ENCODE measurements at regions not wholly inside any gene's neighbourhood (a gene's known extent, or its start where the extent isn't known, plus 50 kb on each side); places are given as distances from the start of the nearest gene placed in this dataset.

- no peak for TF ChIP-seq CTCF (IDR thresholded peaks at IDR 0.05; ENCODE audit: insufficient read depth, missing control alignments)
- FAIRE-seq (peak; percentile 35), DNase-seq (ENCODE audit: insufficient read length, low spot score) (no peak)
Observed at GRCh38 chrX:87338510-87338909, 179.1 kb upstream of the KLHL4 start.

GRCh38 chrX:87370865-87371264 is 146.7 kb upstream of the KLHL4 start:
- DNase-seq (ENCODE audit: insufficient read length, low spot score), result no peak
- FAIRE-seq, result no peak
- TF ChIP-seq CTCF (IDR thresholded peaks at IDR 0.05; ENCODE audit: insufficient read depth, missing control alignments), result no peak

- DNase-seq (ENCODE audit: insufficient read length, low spot score) (no peak), FAIRE-seq (no peak)
- TF ChIP-seq CTCF (IDR thresholded peaks at IDR 0.05; ENCODE audit: insufficient read depth, missing control alignments), result no peak
Observed at GRCh38 chrX:87374324-87374723, 143.3 kb upstream of the KLHL4 start.

- no peak for TF ChIP-seq CTCF (IDR thresholded peaks at IDR 0.05; ENCODE audit: insufficient read depth, missing control alignments)
- DNase-seq (ENCODE audit: insufficient read length, low spot score) (no peak), FAIRE-seq (no peak)
Observed at GRCh38 chrX:87376896-87377295, 140.7 kb upstream of the KLHL4 start.

GRCh38 chrX:87388381-87388780 is 129.2 kb upstream of the KLHL4 start:
- FAIRE-seq (no peak), DNase-seq (ENCODE audit: insufficient read length, low spot score) (no peak)
- no peak for TF ChIP-seq CTCF (IDR thresholded peaks at IDR 0.05; ENCODE audit: insufficient read depth, missing control alignments)

GRCh38 chrX:87391742-87392141 is 125.9 kb upstream of the KLHL4 start:
- no peak for DNase-seq (ENCODE audit: insufficient read length, low spot score)
- FAIRE-seq, result no peak
- no peak for TF ChIP-seq CTCF (IDR thresholded peaks at IDR 0.05; ENCODE audit: insufficient read depth, missing control alignments)

GRCh38 chrX:87392369-87392768 is 125.2 kb upstream of the KLHL4 start:
- no peak for TF ChIP-seq CTCF (IDR thresholded peaks at IDR 0.05; ENCODE audit: insufficient read depth, missing control alignments)
- no peak for DNase-seq (ENCODE audit: insufficient read length, low spot score)
- FAIRE-seq, result no peak

Measured in D721Med (cell line).